Calu3 (cell line): ENCODE measurements at regions not wholly inside any gene's neighbourhood (a gene's known extent, or its start where the extent isn't known, plus 50 kb on each side); places are given as distances from the start of the nearest gene placed in this dataset.

Experiments used
- BruUV-seq: library from RNA; stranded (reverse); fragments of 400-500 nt; replicated peaks from 2 replicates; lab custom pipeline; 2021; lab: Mats Ljungman, UMichigan
- CTCF ChIA-PET: fragments of 300-600 bp; sonication (Branson Sonifier 250); formaldehyde crosslinking; loops from one replicate; lab custom pipeline; 2022; ENCODE audit warnings: antibody characterized with exemption; lab: Charles Lee
- DNase-seq: peaks from one replicate; pipeline ENCODE4 v3.0.0; 2022
- H3K27ac Mint-ChIP-seq: one replicate; pipeline ENCODE4 v1.8.0; 2022; ENCODE audit warnings: mixed read lengths; ENCODE audit not compliant: unreplicated experiment
- H3K27me3 Mint-ChIP-seq: one replicate; pipeline ENCODE4 v1.8.0; 2022; ENCODE audit warnings: mixed read lengths; ENCODE audit not compliant: unreplicated experiment
- H3K36me3 Mint-ChIP-seq: one replicate; pipeline ENCODE4 v1.8.0; 2022; ENCODE audit warnings: mild to moderate bottlenecking, moderate library complexity, mixed read lengths; ENCODE audit not compliant: insufficient read depth, unreplicated experiment
- H3K4me1 Mint-ChIP-seq: one replicate; pipeline ENCODE4 v1.8.0; 2022; ENCODE audit warnings: mild to moderate bottlenecking, low read depth, mixed read lengths; ENCODE audit not compliant: unreplicated experiment
- H3K4me3 Mint-ChIP-seq: one replicate; pipeline ENCODE4 v1.8.0; 2022; ENCODE audit warnings: mild to moderate bottlenecking, low read depth, moderate library complexity, mixed read lengths; ENCODE audit not compliant: unreplicated experiment
- H3K9me3 Mint-ChIP-seq: one replicate; pipeline ENCODE4 v1.8.0; 2022; ENCODE audit warnings: low read depth, mixed read lengths; ENCODE audit not compliant: unreplicated experiment
- CTCF ChIP-seq: fragments of 200-600 bp; IDR thresholded peaks from one replicate; pipeline ENCODE4 v1.8.0; 2022; ENCODE audit warnings: antibody characterized with exemption; ENCODE audit not compliant: unreplicated experiment
- intact Hi-C: fragments of 100-400 bp; cut with micrococcal nuclease; formaldehyde crosslinking; loops from one replicate; pipeline ENCODE4 v1.10.0; 2022; ENCODE audit not compliant: unreplicated experiment

GRCh38 chr1:194355488-194356106 is 1169.2 kb upstream of the B3GALT2 start:
- H3K36me3 Mint-ChIP-seq: no peaks in the 10 kb centered on the region
- no peak for TF ChIP-seq CTCF
- no peaks in the 10 kb centered on the region for H3K4me1 Mint-ChIP-seq
- intact Hi-C loops: no loop called here
- H3K4me3 Mint-ChIP-seq: no peak overlapping the region
- H3K27me3 Mint-ChIP-seq: no peaks in the 10 kb centered on the region
- H3K9me3 Mint-ChIP-seq: peaks cover 9% of the 10 kb centered on the region
- H3K27ac Mint-ChIP-seq: no peak overlapping the region
- no TSS peak for BruUV-seq
- DNase-seq: no peak
- CTCF ChIA-PET: no interaction called here

GRCh38 chr1:194353121-194353520 is 1166.7 kb upstream of the B3GALT2 start:
- no peaks in the 10 kb centered on the region for H3K27me3 Mint-ChIP-seq

GRCh38 chr1:194347200-194347599 is 1160.8 kb upstream of the B3GALT2 start:
- Mint-ChIP-seq H3K9me3 (peaks cover 8% of the 10 kb centered on the region), H3K27me3 (no peaks in the 10 kb centered on the region), H3K4me1 (no peaks in the 10 kb centered on the region), H3K36me3 (no peaks in the 10 kb centered on the region), H3K4me3 (no peak overlapping the region), H3K27ac (no peak overlapping the region)
- no peak for TF ChIP-seq CTCF
- CTCF ChIA-PET: no interaction called here
- no TSS peak for BruUV-seq
- DNase-seq: no peak
- intact Hi-C loops: no loop called here

More at GRCh38 chr1:194353121-194353520, 1166.7 kb upstream of the B3GALT2 start:
- no peaks in the 10 kb centered on the region for H3K36me3 Mint-ChIP-seq
- DNase-seq: no peak
- intact Hi-C loops: no loop called here
- H3K4me1 Mint-ChIP-seq: no peaks in the 10 kb centered on the region
- CTCF ChIA-PET: no interaction called here
- BruUV-seq: no TSS peak
- no peak overlapping the region for H3K4me3 Mint-ChIP-seq
- TF ChIP-seq CTCF: no peak
- no peak overlapping the region for H3K27ac Mint-ChIP-seq
- H3K9me3 Mint-ChIP-seq: peaks cover 10% of the 10 kb centered on the region

- Mint-ChIP-seq H3K4me3 (no peak overlapping the region), H3K4me1 (no peaks in the 10 kb centered on the region), H3K27ac (no peak overlapping the region), H3K36me3 (no peaks in the 10 kb centered on the region), H3K9me3 (peaks cover 3% of the 10 kb centered on the region), H3K27me3 (no peaks in the 10 kb centered on the region)
- intact Hi-C loops: no loop called here
- BruUV-seq: no TSS peak
- no peak for DNase-seq
- CTCF ChIA-PET: no interaction called here
- TF ChIP-seq CTCF: peak; percentile 27
Measured at GRCh38 chr1:194342484-194343262, 1156.3 kb upstream of the B3GALT2 start.
